WTC11 (cell line): ENCODE measurements at regions not wholly inside any gene's neighbourhood (a gene's known extent, or its start where the extent isn't known, plus 50 kb on each side); places are given as distances from the start of the nearest gene placed in this dataset.
A peak's percentile ranks its signal among the peaks of the same experiment; 100 is the strongest.

Experiments used
- ATAC-seq: fragments of 200-7000 bp; cut with Tn5 transposase; 2 replicates; pipeline ENCODE4 v1.10.0; 2021; ENCODE audit warnings: mild to moderate bottlenecking, moderate library complexity
- CTCF ChIA-PET: fragments of 300-600 bp; sonication (Branson Sonifier 250); formaldehyde crosslinking; loops from one replicate; lab custom pipeline; 2021; ENCODE audit warnings: antibody characterized with exemption; lab: Charles Lee
- POLR2A ChIA-PET: fragments of 350-600 bp; sonication (Branson Sonifier 250); formaldehyde crosslinking; loops from one replicate; lab custom pipeline; 2021; ENCODE audit warnings: antibody characterized with exemption; lab: Charles Lee
- DNase-seq: peaks from one replicate; pipeline ENCODE4 v3.0.0; 2021; ENCODE audit warnings: low spot score
- H3K27ac Mint-ChIP-seq: 2 replicates; pipeline ENCODE4 v1.8.0; 2021; ENCODE audit warnings: mixed read lengths
- H3K27me3 Mint-ChIP-seq: 2 replicates; pipeline ENCODE4 v1.8.0; 2021; ENCODE audit warnings: low read depth, mild to moderate bottlenecking, moderate library complexity, mixed read lengths
- H3K36me3 Mint-ChIP-seq: 2 replicates; pipeline ENCODE4 v1.8.0; 2021; ENCODE audit warnings: mixed read lengths
- H3K4me1 Mint-ChIP-seq: 2 replicates; pipeline ENCODE4 v1.8.0; 2022; ENCODE audit warnings: mixed read lengths
- H3K4me3 Mint-ChIP-seq: 2 replicates; pipeline ENCODE4 v1.8.0; 2021; ENCODE audit warnings: mild to moderate bottlenecking, moderate library complexity, mixed read lengths
- H3K9me3 Mint-ChIP-seq: 2 replicates; pipeline ENCODE4 v1.8.0; 2021; ENCODE audit warnings: mixed read lengths
- AFF4 ChIP-seq: sonication (generic); formaldehyde crosslinking; IDR thresholded peaks from 2 replicates; pipeline ENCODE4 v1.8.1; 2023; ENCODE audit warnings: mild to moderate bottlenecking, missing genetic modification reagents, borderline replicate concordance
- E2F1 ChIP-seq: sonication (generic); formaldehyde crosslinking; IDR thresholded peaks from 2 replicates; pipeline ENCODE4 v1.8.0; 2022; ENCODE audit warnings: mild to moderate bottlenecking, missing genetic modification reagents
- FOXP4 ChIP-seq: sonication (generic); formaldehyde crosslinking; IDR thresholded peaks from 2 replicates; pipeline ENCODE4 v1.8.0; 2022; ENCODE audit warnings: mild to moderate bottlenecking, missing genetic modification reagents
- GTF2I ChIP-seq: fragments of 250-450 bp; sonication (Bioruptor Pico); conservative IDR thresholded peaks from 2 replicates; pipeline ENCODE4 v1.4.0; 2021; ENCODE audit warnings: mild to moderate bottlenecking
- HMGXB4 ChIP-seq: sonication (generic); formaldehyde crosslinking; IDR thresholded peaks from 2 replicates; pipeline ENCODE4 v1.8.1; 2023; ENCODE audit warnings: mild to moderate bottlenecking, moderate library complexity, missing genetic modification reagents
- JUN ChIP-seq: sonication (generic); formaldehyde crosslinking; IDR thresholded peaks from 2 replicates; pipeline ENCODE4 v1.8.0; 2023; ENCODE audit warnings: mild to moderate bottlenecking, missing genetic modification reagents
- SMAD3 ChIP-seq: sonication (generic); formaldehyde crosslinking; IDR thresholded peaks from 2 replicates; pipeline ENCODE4 v1.8.0; 2022; ENCODE audit warnings: missing genetic modification reagents, mild to moderate bottlenecking, borderline replicate concordance
- SP1 ChIP-seq: sonication (generic); formaldehyde crosslinking; conservative IDR thresholded peaks from 2 replicates; pipeline ENCODE4 v1.8.1; 2022; ENCODE audit warnings: missing genetic modification reagents
- TCF7 ChIP-seq: sonication (generic); formaldehyde crosslinking; IDR thresholded peaks from 2 replicates; pipeline ENCODE4 v1.8.0; 2022; ENCODE audit warnings: mild to moderate bottlenecking, low read depth, missing genetic modification reagents, moderate library complexity
- ZBTB43 ChIP-seq: sonication (generic); formaldehyde crosslinking; IDR thresholded peaks from 2 replicates; pipeline ENCODE4 v1.8.1; 2023; ENCODE audit warnings: mild to moderate bottlenecking, missing genetic modification reagents
- ZNF512 ChIP-seq: sonication (generic); formaldehyde crosslinking; IDR thresholded peaks from 2 replicates; pipeline ENCODE4 v1.8.1; 2022; ENCODE audit warnings: missing genetic modification reagents, borderline replicate concordance

GRCh38 chr3:68274286-68274685 lies 619.9 kb upstream of the SUCLG2 start (continued):
- no peak for TF ChIP-seq FOXP4 (CRISPR knock-in tag)
- TF ChIP-seq, all 79 proteins: peak for 0

- H3K4me3 Mint-ChIP-seq: no peak overlapping the region
- ChIA-PET POLR2A (no interaction called here), CTCF (no interaction called here)
- H3K36me3 Mint-ChIP-seq: no peaks in the 10 kb centered on the region
- H3K27ac Mint-ChIP-seq: no peak overlapping the region
- H3K4me1 Mint-ChIP-seq: peaks cover 49% of the 10 kb centered on the region
- ATAC-seq: peak; percentile 78
- H3K27me3 Mint-ChIP-seq: peaks cover 22% of the 10 kb centered on the region
- TF ChIP-seq JUN (CRISPR knock-in tag) (no peak), GTF2I (CRISPR knock-in tag) (no peak), ZBTB43 (no peak), ZNF512 (no peak), E2F1 (CRISPR knock-in tag) (no peak), AFF4 (no peak), TCF7 (CRISPR knock-in tag) (no peak), HMGXB4 (CRISPR knock-in tag) (no peak), SMAD3 (CRISPR knock-in tag) (no peak), FOXP4 (CRISPR knock-in tag) (no peak), SP1 (no peak)
- no peak for DNase-seq
- no peaks in the 10 kb centered on the region for H3K9me3 Mint-ChIP-seq
Measured at GRCh38 chr3:68271145-68271544, 616.7 kb upstream of the SUCLG2 start.
